ENCODE measurements at regions not wholly inside any gene's neighbourhood (a gene's known extent, or its start where the extent isn't known, plus 50 kb on each side); places are given as distances from the start of the nearest gene placed in this dataset.

DNA sequence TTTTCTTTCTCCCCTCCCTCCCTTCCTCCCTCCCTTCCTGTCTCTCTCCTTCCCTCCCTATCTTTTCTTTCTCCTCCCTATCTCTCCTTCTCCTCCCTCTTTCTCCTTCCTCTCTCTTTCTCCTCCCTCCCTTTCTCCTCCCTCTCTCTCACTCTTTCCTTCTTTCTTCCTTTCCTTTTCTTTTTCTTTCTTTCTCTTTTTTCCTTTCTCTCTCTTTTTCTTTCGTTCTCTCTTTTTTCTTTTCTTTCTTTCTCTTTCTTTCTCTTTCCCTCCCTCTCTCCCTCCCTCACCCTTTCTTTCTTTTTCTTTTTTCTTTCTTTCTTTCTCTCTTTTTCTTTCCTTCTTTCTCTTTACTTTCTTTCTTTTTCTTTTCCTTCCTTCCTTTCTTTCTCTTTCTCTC, 169.7 kb upstream of the LINC00305 start:
- TF ChIP-seq HDAC2 (IDR thresholded peaks at IDR 0.05) (no peak), POLR2A (IDR thresholded peaks at IDR 0.05; ENCODE audit: low read length) (no peak), EP300 (IDR thresholded peaks at IDR 0.05) (no peak), USF2 (IDR thresholded peaks at IDR 0.05) (no peak), POLR2AphosphoS2 (conservative IDR thresholded peaks at IDR 0.05; ENCODE audit: low read length) (no peak)
- TF ChIP-seq, protein P1, sequence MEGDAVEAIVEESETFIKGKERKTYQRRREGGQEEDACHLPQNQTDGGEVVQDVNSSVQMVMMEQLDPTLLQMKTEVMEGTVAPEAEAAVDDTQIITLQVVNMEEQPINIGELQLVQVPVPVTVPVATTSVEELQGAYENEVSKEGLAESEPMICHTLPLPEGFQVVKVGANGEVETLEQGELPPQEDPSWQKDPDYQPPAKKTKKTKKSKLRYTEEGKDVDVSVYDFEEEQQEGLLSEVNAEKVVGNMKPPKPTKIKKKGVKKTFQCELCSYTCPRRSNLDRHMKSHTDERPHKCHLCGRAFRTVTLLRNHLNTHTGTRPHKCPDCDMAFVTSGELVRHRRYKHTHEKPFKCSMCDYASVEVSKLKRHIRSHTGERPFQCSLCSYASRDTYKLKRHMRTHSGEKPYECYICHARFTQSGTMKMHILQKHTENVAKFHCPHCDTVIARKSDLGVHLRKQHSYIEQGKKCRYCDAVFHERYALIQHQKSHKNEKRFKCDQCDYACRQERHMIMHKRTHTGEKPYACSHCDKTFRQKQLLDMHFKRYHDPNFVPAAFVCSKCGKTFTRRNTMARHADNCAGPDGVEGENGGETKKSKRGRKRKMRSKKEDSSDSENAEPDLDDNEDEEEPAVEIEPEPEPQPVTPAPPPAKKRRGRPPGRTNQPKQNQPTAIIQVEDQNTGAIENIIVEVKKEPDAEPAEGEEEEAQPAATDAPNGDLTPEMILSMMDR (IDR thresholded peaks at IDR 0.05) = no peak
- TF ChIP-seq, protein P2, sequence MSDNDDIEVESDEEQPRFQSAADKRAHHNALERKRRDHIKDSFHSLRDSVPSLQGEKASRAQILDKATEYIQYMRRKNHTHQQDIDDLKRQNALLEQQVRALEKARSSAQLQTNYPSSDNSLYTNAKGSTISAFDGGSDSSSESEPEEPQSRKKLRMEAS (IDR thresholded peaks at IDR 0.05) = no peak
